Mesothelial cell of epicardium (in vitro differentiated cells): ENCODE measurements at regions not wholly inside any gene's neighbourhood (a gene's known extent, or its start where the extent isn't known, plus 50 kb on each side); places are given as distances from the start of the nearest gene placed in this dataset.
"Not testable (repeated sequence)": the region's sequence is repeated elsewhere in the genome, so short reads cannot be mapped to it uniquely, and the experiment has no call there.

ENCODE experiments used
- DNase-seq, 2 experiments: peaks; one replicate each; pipeline ENCODE4 v3.0.0; 2021; ENCODE audit warnings: low spot score in 2 of 2; ENCODE audit not compliant: unreplicated experiment in 2 of 2
- H3K27ac Mint-ChIP-seq: 2 replicates; pipeline ENCODE4 v1.8.0; 2021; ENCODE audit warnings: mixed read lengths
- H3K27me3 Mint-ChIP-seq: 2 replicates; pipeline ENCODE4 v1.8.0; 2021; ENCODE audit warnings: low read depth, mixed read lengths
- H3K36me3 Mint-ChIP-seq: 2 replicates; pipeline ENCODE4 v1.8.0; 2021; ENCODE audit warnings: mixed read lengths
- H3K4me1 Mint-ChIP-seq: 2 replicates; pipeline ENCODE4 v1.8.0; 2021; ENCODE audit warnings: mixed read lengths
- H3K4me3 Mint-ChIP-seq: 2 replicates; pipeline ENCODE4 v1.8.0; 2021; ENCODE audit warnings: mild to moderate bottlenecking, moderate library complexity, mixed read lengths
- H3K9me3 Mint-ChIP-seq: 2 replicates; pipeline ENCODE4 v1.8.0; 2021; ENCODE audit warnings: mixed read lengths
- TF ChIP-seq, protein P1 (sequence below): fragments of 200-600 bp; sonication (generic); IDR thresholded peaks from one replicate; pipeline ENCODE4 v1.5.0; 2021; ENCODE audit warnings: antibody characterized with exemption; ENCODE audit not compliant: unreplicated experiment

DNA sequence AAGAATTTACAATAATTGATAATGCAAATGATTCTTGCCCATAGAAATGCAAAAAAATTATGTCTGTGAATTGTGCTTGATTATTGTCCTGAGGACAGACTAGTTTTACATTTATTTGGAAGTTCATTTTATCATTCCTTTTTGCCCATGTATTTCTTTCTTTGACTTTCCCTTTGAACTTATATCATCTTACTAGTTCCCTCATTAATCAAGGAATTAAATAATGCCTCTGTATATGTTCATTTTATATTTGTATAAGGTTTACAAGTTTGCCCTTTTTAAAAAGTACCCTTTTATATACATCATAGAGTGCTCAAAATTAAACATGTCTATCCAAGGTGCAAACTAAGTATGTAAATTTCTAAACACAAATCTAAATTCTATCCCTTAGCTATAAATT is 501.6 kb downstream of the NTRK2 start:
- no peak overlapping the region for H3K27ac Mint-ChIP-seq
- peaks cover 6% of the 10 kb centered on the region for H3K36me3 Mint-ChIP-seq
- TF ChIP-seq, protein P1, sequence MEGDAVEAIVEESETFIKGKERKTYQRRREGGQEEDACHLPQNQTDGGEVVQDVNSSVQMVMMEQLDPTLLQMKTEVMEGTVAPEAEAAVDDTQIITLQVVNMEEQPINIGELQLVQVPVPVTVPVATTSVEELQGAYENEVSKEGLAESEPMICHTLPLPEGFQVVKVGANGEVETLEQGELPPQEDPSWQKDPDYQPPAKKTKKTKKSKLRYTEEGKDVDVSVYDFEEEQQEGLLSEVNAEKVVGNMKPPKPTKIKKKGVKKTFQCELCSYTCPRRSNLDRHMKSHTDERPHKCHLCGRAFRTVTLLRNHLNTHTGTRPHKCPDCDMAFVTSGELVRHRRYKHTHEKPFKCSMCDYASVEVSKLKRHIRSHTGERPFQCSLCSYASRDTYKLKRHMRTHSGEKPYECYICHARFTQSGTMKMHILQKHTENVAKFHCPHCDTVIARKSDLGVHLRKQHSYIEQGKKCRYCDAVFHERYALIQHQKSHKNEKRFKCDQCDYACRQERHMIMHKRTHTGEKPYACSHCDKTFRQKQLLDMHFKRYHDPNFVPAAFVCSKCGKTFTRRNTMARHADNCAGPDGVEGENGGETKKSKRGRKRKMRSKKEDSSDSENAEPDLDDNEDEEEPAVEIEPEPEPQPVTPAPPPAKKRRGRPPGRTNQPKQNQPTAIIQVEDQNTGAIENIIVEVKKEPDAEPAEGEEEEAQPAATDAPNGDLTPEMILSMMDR, result no peak
- peaks cover 29% of the 10 kb centered on the region for H3K4me1 Mint-ChIP-seq
- DNase-seq, result no peak
- H3K9me3 Mint-ChIP-seq, result peaks cover 15% of the 10 kb centered on the region
- no peak overlapping the region for H3K4me3 Mint-ChIP-seq
- no peaks in the 10 kb centered on the region for H3K27me3 Mint-ChIP-seq

DNA sequence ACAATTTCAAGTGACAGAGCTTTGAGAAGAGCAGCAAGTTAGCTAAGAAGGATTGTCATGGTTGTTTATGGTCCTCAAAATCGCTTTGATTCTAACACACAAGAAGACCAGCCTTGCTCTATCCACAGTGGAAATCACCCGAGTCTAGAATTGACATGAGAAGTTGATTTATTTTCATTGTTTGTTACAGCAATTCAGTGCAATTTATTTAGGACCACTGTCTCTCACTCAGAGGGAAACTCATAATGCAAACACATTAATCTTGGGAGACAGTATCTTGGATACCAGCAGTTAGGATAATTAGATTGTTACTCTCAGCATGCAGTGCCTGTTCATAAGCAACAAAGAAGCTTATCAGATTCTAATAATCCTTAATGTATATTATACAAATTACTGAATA is 498.9 kb downstream of the NTRK2 start:
- Mint-ChIP-seq H3K9me3 (peaks cover 25% of the 10 kb centered on the region), H3K36me3 (peaks cover 6% of the 10 kb centered on the region), H3K27me3 (no peaks in the 10 kb centered on the region), H3K4me1 (peaks cover 30% of the 10 kb centered on the region), H3K4me3 (no peak overlapping the region), H3K27ac (no peak overlapping the region)
- DNase-seq, result no peak
- TF ChIP-seq, protein P1, result no peak

DNA sequence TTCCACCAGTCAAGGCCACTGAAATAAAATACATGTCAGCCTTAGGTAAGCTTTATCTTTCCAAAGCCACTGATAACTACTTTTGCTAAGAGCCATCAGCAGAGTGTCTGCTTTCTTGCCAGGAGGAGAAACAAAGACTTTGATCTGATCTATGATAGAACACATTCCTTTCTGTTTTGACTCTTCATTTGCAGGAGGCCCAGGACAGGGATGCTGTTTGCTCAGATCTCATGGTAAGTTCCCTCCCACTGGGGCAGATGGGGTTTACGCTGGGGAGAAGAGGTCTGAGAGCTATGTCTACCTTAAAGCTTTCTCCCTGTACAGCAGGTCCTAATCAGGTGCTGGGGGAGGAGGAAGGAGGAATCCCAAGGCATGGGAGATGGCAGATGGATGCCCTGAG is 497.6 kb downstream of the NTRK2 start:
- H3K27me3 Mint-ChIP-seq, result no peaks in the 10 kb centered on the region
- H3K9me3 Mint-ChIP-seq, result peaks cover 30% of the 10 kb centered on the region
- TF ChIP-seq, protein P1, result no peak
- no peak overlapping the region for H3K4me3 Mint-ChIP-seq
- no peak for DNase-seq
- peaks cover 8% of the 10 kb centered on the region for H3K36me3 Mint-ChIP-seq
- peaks cover 20% of the 10 kb centered on the region for H3K4me1 Mint-ChIP-seq
- H3K27ac Mint-ChIP-seq, result peak overlapping the region; percentile 62

DNA sequence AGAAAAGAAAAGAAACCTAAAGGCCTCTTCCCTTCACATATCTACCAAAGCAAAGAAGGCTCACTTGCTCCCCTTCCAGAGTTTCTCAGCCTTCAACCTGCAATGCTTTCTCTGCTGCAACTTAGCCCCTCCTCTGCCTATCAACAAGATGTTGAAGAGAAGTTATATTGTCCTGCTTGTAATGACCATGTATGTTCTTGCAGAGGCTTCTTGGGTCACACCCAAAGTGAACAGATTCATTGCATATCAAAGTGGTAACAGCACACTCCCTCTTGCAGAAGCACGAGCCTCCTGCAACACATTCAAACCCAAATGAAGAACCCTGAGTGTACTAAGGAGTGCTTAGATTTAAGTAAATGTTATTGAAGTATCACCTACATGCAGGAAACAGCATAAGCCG is 494.3 kb downstream of the NTRK2 start:
- no peak for DNase-seq
- no peaks in the 10 kb centered on the region for H3K27me3 Mint-ChIP-seq
- H3K9me3 Mint-ChIP-seq, result peaks cover 28% of the 10 kb centered on the region
- peaks cover 19% of the 10 kb centered on the region for H3K4me1 Mint-ChIP-seq
- peaks cover 6% of the 10 kb centered on the region for H3K36me3 Mint-ChIP-seq
- TF ChIP-seq, protein P1, result no peak
- H3K27ac Mint-ChIP-seq, result no peak overlapping the region
- no peak overlapping the region for H3K4me3 Mint-ChIP-seq

DNA sequence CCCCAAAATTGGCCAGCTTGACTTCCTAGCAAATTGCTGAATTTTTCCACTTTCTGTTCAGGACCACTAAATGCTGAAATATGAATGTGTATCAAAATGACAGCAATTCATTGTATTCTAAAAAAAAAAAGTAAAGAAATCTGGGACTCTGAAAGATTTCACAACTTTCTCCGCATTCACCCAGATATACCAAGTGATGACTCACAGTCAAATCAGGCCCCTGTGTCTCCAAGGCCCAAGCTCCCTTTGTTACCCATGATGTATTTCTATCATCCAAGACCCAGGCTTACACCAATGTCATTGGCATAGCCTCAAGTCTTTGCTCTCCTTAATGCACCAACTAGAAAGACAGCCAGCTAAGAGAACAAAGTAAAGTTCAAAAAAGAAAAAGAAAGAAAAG is 493.9 kb downstream of the NTRK2 start:
- Mint-ChIP-seq H3K27me3 (no peaks in the 10 kb centered on the region), H3K4me1 (peaks cover 21% of the 10 kb centered on the region), H3K9me3 (peaks cover 28% of the 10 kb centered on the region), H3K27ac (no peak overlapping the region), H3K4me3 (no peak overlapping the region), H3K36me3 (peaks cover 6% of the 10 kb centered on the region)
- DNase-seq, result no peak
- TF ChIP-seq, protein P1, result no peak

DNA sequence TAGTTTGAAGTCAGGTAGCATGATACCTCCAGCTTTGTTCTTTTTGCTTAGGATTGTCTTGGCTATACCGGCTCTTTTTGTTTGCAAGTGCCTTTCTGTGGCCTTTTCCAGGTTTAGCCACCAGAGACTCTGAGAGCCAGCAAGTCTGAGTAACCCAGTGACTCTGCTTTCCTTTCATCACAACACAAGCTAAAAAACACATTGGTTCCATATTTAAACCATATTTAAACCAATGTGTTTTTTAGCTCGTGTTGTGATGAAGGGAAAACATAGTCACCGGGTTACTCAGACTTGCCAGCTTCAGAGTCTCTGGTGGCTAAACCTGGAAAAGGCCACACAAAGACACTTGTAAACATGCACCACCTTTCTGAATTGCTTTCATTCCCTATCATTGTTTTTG is 493.3 kb downstream of the NTRK2 start:
- Mint-ChIP-seq H3K27ac (no peak overlapping the region), H3K36me3 (peaks cover 4% of the 10 kb centered on the region), H3K4me3 (no peak overlapping the region), H3K27me3 (no peaks in the 10 kb centered on the region), H3K9me3 (peaks cover 23% of the 10 kb centered on the region), H3K4me1 (peaks cover 23% of the 10 kb centered on the region)
- no peak for DNase-seq
- TF ChIP-seq, protein P1, result no peak

DNA sequence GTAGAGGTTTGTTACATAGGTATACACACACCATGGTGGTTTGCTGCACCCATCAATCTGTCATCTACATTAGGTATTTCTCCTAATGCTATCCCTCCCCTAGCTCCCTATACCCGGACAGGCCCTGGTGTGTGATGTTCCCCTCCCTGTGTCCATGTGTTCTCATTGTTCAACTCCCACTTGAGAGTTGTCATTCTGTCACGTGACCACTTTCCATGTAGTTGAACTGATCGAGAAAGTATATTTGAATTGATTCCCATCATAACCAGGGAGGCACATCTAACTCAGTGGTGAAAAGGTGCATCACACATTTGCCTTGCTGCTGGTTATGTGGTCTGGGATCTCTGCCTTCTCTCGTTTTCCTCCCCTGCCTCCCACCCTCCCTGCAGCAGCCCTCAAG is 491.4 kb downstream of the NTRK2 start:
- not testable (repeated sequence) for DNase-seq, H3K36me3 Mint-ChIP-seq, H3K27me3 Mint-ChIP-seq, H3K4me3 Mint-ChIP-seq, H3K27ac Mint-ChIP-seq
- H3K9me3 Mint-ChIP-seq, result peaks cover 23% of the 10 kb centered on the region
- peaks cover 17% of the 10 kb centered on the region for H3K4me1 Mint-ChIP-seq
